Stimulated activated CD4-positive, alpha-beta T cell treated with anti-CD3 and anti-CD28 coated beads, Interleukin-1b, Interleukin-23, amount 100 ng/mL, for 48 hours (primary cell): ENCODE measurements at regions not wholly inside any gene's neighbourhood (a gene's known extent, or its start where the extent isn't known, plus 50 kb on each side); places are given as distances from the start of the nearest gene placed in this dataset.

Experiments
- DNase-seq: peaks from one replicate; pipeline ENCODE4 v3.0.0-alpha.2; 2020

DNA sequence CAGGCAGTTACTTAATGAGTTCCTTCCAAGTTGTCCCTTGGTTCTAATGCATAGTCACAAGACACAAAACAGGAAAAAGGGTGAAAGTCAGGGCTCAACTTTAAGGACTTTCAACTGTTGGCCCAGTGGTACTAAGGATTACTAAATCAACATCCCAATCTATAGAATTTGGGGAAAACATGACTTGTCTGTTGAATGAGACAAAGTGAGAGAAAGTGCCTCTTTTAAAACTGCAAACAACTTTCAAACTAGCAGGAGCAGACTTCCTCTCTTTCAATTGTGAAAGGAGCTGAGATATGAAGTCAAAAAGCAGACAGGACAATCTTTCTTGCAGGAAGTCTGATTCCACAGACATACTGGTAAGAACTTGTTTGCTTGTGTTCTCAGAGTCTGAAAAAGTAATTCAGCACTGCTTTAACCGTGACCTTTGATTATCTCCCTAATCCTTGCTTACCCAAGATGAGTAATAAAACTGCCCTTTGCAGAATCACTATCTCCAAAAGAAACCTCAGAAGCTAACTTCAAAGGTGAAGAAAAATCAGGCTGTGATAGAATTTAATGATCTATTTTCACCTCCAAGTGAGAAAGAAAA, 960.7 kb upstream of the RAG2 start:
- DNase-seq, result no peak

- no peak for DNase-seq
Observed at GRCh38 chr11:37557990-37558389, 960.0 kb upstream of the RAG2 start.

- DNase-seq, result no peak
Observed at GRCh38 chr11:37552284-37552683, 954.2 kb upstream of the RAG2 start.

- DNase-seq, result no peak
Observed at GRCh38 chr11:37544491-37544890, 946.5 kb upstream of the RAG2 start.

GRCh38 chr11:37533830-37534229, 935.8 kb upstream of the RAG2 start:
- DNase-seq, result no peak

DNA sequence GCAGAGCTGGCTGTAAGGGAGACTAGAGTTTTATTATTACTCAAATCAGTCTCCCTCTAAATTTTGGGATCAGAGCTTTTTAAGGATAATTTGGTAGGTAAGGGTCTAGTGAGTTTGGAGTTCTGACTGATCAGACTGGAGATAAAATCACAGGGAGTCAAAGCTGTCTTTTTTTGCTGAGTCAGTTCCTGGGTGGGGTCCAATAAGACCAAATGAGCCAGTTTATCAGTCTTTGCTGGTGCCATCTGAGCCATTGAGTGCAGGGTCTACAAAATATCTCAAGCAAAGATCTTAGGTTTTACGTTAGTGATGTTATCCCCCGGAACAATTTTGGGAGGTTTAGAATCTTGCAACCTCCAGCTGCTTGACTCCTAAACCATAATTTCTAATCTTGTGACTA, 935.1 kb upstream of the RAG2 start:
- no peak for DNase-seq

DNA sequence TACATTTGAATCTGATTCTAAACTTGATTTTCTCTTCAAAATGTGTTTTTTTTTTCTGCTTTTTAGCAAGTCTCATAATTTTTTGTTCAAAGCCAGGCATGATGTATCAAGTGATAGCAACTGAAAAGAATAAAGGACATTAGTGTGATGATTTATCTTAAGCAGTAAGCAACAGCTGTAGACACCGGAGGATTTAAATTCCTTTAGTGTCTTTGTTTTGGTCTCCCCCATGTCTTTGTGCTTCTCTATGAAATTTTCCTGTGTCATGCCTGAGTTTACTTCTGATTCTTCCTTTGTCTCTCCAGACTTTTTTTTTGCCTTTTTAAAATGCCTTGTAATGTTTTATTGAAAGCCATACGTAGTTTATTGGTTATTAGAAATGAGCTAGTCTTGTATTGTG, 934.2 kb upstream of the RAG2 start:
- DNase-seq, result no peak

GRCh38 chr11:37527545-37527944, 929.5 kb upstream of the RAG2 start:
- DNase-seq, result no peak

DNA sequence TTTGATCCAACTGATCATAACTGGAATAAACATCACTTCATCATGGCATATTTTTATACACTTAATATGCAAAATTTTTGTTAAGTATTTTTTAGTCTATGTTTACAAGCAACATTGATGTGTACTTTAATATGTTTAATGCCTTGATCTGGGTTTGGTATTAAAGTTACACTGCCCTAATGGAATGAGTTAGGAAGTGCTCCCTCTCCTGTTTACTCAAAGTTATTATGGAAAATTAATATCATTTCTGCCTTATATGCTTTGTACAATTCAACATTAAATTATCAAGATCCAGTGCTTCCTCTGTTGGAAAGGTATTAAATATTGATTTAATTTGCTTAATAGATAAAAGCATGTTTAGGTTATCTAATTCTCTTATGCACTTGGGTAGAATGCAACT, 927.3 kb upstream of the RAG2 start:
- DNase-seq, result no peak

GRCh38 chr11:37519781-37520180, 921.7 kb upstream of the RAG2 start:
- DNase-seq, result no peak

- DNase-seq, result no peak
Observed at GRCh38 chr11:37512156-37512780, 914.2 kb upstream of the RAG2 start.

DNA sequence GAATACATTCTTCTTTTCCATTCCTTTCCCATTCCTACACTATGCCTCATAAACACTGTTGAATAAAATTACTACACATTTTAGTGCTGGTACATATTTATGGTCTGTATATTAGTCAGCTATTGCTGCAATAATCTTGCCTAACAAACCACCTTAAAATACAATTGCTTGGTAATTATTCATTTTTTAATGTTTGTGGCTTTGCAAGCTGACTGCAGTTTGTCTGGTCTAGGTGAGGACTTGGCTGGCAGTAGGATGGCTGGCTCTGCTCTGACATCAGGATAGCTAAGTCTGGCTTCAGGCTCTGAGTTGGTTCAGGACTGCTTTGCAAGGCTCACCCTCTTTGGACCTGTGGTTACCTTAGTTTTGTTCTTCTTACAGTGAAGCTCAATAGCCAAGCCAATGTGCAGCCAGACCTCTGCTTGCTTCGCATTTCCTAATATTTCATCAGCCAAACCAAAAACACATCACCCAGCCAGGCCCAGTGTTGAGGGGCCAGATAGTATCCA, 913.4 kb upstream of the RAG2 start:
- no peak for DNase-seq

DNA sequence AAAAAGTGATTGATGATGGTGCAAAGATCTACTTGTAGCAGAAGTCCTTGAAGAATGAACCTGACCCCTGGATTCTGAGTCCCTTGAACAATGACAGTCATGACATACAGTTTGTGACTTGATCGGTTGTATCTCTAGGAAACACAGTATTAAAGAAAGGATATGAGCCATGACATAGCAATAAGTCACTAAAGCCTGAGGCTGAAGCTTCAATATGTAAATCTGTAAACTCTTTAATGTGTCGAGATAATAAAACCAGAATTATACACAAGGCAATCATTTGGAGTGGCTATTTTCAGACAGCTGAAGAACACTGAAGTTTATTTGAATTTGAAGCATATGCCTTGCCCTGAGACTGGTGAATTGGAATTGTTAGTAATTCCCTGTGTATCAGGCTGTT, 911.5 kb upstream of the RAG2 start:
- DNase-seq, result no peak

DNA sequence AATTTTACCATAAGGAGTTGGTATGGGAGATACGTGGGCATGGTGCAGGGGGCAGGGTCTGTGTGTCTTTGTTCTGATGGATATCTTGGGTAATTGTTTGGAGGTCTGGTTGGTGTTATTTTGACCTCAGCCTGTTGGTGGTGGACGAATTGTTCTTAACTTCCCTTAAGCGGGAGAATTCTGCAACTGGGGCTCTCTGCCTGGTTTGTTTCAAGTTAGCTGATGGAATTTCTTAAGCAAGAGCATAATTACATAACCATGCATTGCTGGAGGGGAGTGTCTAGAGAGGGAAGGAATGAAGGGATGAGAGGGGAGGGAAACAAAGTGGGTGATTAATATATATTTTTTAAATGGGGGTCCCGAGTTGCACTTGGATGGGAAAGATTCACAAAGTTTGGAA, 908.5 kb upstream of the RAG2 start:
- no peak for DNase-seq

DNA sequence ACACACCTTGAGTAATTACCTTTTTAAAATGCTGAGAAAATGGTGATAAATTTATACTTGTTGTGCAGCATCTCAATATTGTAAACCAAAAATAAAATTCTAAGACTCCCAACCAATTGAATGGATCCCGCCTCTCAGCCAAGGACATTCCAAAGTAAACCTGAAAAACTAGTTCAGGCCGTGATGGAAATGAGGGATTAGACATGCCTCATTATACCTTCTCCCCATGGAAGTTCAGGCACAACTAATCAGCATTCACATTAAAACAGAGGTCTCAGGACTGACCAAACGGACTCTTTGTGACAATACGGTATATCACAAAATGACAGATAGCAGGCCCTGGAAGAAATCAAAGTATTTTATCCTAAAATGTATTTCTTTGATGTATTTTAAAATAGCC, 907.4 kb upstream of the RAG2 start:
- no peak for DNase-seq

- DNase-seq, result no peak
Observed at GRCh38 chr11:37504921-37505320, 906.9 kb upstream of the RAG2 start.

DNA sequence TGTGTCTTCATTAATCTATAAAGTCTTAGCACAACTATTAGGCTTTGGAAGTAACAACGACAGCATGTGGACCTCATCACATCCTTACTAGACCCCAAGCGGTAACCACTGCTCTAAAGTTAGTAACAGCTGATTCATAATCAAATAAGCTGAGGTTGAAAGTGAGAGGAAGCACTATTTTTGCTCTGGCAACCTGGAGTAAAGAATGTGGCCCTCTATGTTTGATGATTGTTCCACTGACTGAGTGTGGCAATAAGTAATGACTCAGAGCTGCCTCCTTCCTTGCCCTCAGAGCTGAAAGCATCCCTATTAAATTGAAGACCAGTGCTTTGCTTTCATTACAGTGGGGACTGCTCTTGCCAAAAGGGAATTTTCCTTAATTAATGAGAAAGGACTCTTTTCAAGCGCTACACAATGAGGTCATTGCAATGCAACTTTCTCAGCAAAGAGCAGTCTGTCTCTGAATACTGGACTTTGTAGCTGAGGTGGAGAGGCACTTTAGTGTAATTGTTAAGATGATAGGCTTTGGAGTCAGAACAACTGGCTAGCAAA, 906.1 kb upstream of the RAG2 start:
- no peak for DNase-seq

DNA sequence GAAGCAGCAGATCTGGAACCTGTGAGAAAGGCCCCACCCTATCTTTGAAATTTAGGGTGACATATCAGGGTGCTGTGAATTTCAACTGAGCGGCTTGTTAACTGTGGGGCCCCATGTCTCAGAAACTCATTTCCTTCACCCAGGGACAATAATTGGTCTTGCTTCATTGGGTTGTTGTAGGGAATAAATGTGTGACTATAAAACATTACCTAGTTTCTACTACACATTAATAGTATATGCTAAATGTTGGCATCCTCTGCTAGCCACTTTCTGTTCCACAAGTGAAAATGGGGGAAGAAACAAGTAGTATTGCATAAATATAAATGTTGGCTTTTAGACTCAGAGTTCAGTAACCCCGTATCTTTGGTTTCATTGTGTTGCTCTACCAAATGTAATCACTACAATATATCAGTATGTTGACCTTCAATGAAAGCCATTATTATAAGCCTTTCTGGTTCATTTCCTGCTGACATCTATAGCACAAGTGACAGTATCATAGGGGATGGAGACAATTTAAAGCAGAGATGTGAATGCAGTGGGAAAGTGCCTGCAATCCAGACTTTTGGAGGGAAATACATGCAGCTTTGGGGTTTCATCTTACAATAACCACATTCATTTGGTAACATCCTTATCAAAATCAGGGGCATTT, 905.5 kb upstream of the RAG2 start:
- DNase-seq, result no peak

- no peak for DNase-seq
Observed at GRCh38 chr11:37502202-37502601, 904.2 kb upstream of the RAG2 start.

GRCh38 chr11:37500425-37500824, 902.4 kb upstream of the RAG2 start:
- DNase-seq, result no peak

GRCh38 chr11:37497326-37497725, 899.3 kb upstream of the RAG2 start:
- DNase-seq, result no peak

GRCh38 chr11:37496201-37496600, 898.2 kb upstream of the RAG2 start:
- DNase-seq, result no peak

DNA sequence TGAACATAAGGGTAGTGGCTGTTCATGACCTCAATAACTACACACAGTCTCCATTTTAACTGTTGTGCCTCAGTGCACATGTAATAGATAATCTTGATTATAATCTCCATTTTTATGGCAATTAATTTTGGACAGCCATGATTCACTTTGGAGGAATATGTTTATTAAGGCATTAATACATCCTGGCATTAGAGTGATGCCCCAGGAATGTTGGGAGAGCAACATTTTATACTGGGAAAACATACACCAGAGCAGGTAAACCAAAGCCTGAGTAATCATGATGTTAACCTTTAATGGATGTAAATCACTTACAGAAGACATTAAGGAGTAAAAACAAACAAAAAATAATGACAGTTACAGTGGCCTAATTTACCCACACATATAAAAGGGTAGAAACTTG, 886.3 kb upstream of the RAG2 start:
- no peak for DNase-seq

DNA sequence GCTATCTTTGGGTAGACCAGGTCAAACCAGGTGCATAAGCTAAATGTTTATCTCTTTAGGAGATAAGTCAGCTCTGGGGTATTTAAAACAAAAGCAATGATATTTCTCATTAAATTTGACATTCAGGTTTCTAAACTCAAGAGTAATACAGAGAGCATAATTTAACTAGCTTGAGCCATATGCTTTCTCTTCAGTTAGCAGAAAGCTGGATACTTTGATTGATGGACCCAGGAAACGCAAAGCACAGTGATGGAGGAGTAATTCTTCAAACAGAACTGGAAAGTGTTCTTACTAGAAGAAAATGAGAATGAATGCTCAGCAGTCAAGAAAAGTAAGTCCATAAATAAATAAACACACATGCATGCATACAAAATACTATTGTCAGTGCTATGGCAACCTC, 885.7 kb upstream of the RAG2 start:
- DNase-seq, result no peak
